IMR-90 (cell line): ENCODE measurements at regions not wholly inside any gene's neighbourhood (a gene's known extent, or its start where the extent isn't known, plus 50 kb on each side); places are given as distances from the start of the nearest gene placed in this dataset.
A peak's percentile ranks its signal among the peaks of the same experiment; 100 is the strongest.

ENCODE experiments used
- ATAC-seq: fragments of 200-7000 bp; cut with Tn5 transposase; 2 replicates; pipeline ENCODE4 v1.9.1; 2020; ENCODE audit warnings: low read depth, mild to moderate bottlenecking, moderate library complexity
- BruUV-seq: library from RNA; stranded (reverse); fragments of 400-500 nt; replicated peaks from 2 replicates; lab custom pipeline; 2021; lab: Mats Ljungman, UMichigan
- CTCF ChIA-PET: fragments of 300-600 bp; formaldehyde crosslinking; extraction: SDS; loops from one replicate; lab custom pipeline; 2021; ENCODE audit warnings: antibody characterized with exemption; lab: Yijun Ruan, JAX
- POLR2A ChIA-PET: fragments of 300-600 bp; sonication (Branson Sonifier 250); formaldehyde crosslinking; loops from one replicate; lab custom pipeline; 2022; ENCODE audit warnings: antibody characterized with exemption; ENCODE audit not compliant: unreplicated experiment; lab: Charles Lee
- DNase-seq: peaks from one replicate; pipeline ENCODE4 v3.0.0; 2013
- H2AFZ ChIP-seq: replicated peaks from 2 replicates; pipeline ENCODE3; 2013; ENCODE audit warnings: low read length, mild to moderate bottlenecking; ENCODE audit not compliant: poor library complexity
- H2AK5ac ChIP-seq: 2 replicates; pipeline ENCODE4 v1.6.1; 2013; ENCODE audit warnings: low read depth, low read length, inconsistent platforms
- H2AK9ac ChIP-seq: replicated peaks from 2 replicates; pipeline ENCODE3; 2013; ENCODE audit warnings: mild to moderate bottlenecking, low read depth, low read length, moderate library complexity; ENCODE audit not compliant: poor library complexity
- H2BK120ac ChIP-seq: 2 replicates; pipeline ENCODE4 v1.6.1; 2013; ENCODE audit warnings: low read depth, low read length, inconsistent platforms
- H2BK15ac ChIP-seq: 3 replicates; pipeline ENCODE4 v1.6.1; 2013; ENCODE audit warnings: low read depth, low read length, inconsistent platforms
- H2BK20ac ChIP-seq: 2 replicates; pipeline ENCODE4 v1.6.1; 2013; ENCODE audit warnings: low read depth, mild to moderate bottlenecking, inconsistent platforms, low read length, moderate library complexity
- H2BK5ac ChIP-seq: 2 replicates; pipeline ENCODE4 v1.6.1; 2013; ENCODE audit warnings: mild to moderate bottlenecking, low read depth, low read length, inconsistent platforms; ENCODE audit not compliant: poor library complexity, severe bottlenecking
- H3K14ac ChIP-seq: replicated peaks from 2 replicates; pipeline ENCODE4 v1.6.1; 2013; ENCODE audit warnings: low read depth, low read length, inconsistent platforms
- H3K18ac ChIP-seq: 2 replicates; pipeline ENCODE4 v1.6.1; 2013; ENCODE audit warnings: low read depth, low read length, control low read depth
- H3K23ac ChIP-seq: 2 replicates; pipeline ENCODE4 v1.6.1; 2013; ENCODE audit warnings: low read depth, low read length, inconsistent platforms
- H3K27ac ChIP-seq: 2 replicates; pipeline ENCODE4 v1.5.1; 2013; ENCODE audit warnings: mild to moderate bottlenecking, control low read depth, low read length; ENCODE audit not compliant: insufficient read depth
- H3K27me3 ChIP-seq: 2 replicates; pipeline ENCODE4 v1.6.1; 2013; ENCODE audit warnings: low read length; ENCODE audit not compliant: control insufficient read depth, insufficient read depth
- H3K36me3 ChIP-seq: 2 replicates; pipeline ENCODE4 v1.6.1; 2013; ENCODE audit warnings: low read length, mixed read lengths; ENCODE audit not compliant: control insufficient read depth, insufficient read depth
- H3K4ac ChIP-seq: 2 replicates; pipeline ENCODE4 v1.6.1; 2013; ENCODE audit warnings: low read depth, low read length, inconsistent platforms
- H3K4me1 ChIP-seq: 2 replicates; pipeline ENCODE4 v1.6.1; 2013; ENCODE audit warnings: low read length, mixed read lengths; ENCODE audit not compliant: control insufficient read depth, insufficient read depth
- H3K4me2 ChIP-seq: 2 replicates; pipeline ENCODE4 v1.6.1; 2013; ENCODE audit warnings: low read depth, mild to moderate bottlenecking, control low read depth, low read length, moderate library complexity
- H3K4me3 ChIP-seq: 2 replicates; pipeline ENCODE4 v1.5.1; 2013; ENCODE audit warnings: low read depth, mild to moderate bottlenecking, control low read depth, low read length, moderate library complexity; ENCODE audit not compliant: insufficient read depth
- H3K56ac ChIP-seq: 2 replicates; pipeline ENCODE4 v1.6.1; 2013; ENCODE audit warnings: low read length, inconsistent platforms; ENCODE audit not compliant: insufficient read depth; ENCODE audit errors: extremely low read depth
- H3K79me1 ChIP-seq, 2 experiments: 2 replicates each; pipeline ENCODE4 v1.6.1; 2013; ENCODE audit warnings: low read length in 2 of 2, inconsistent platforms in 1 of 2, low read depth in 1 of 2
- H3K9ac ChIP-seq: 2 replicates; pipeline ENCODE4 v1.6.1; 2013; ENCODE audit warnings: low read depth, low read length, control low read depth
- H3K9me1 ChIP-seq: 2 replicates; pipeline ENCODE4 v1.6.1; 2013; ENCODE audit warnings: low read length, inconsistent platforms; ENCODE audit not compliant: insufficient read depth
- H3K9me3 ChIP-seq: 2 replicates; pipeline ENCODE4 v1.6.1; 2013; ENCODE audit warnings: low read length; ENCODE audit not compliant: control insufficient read depth, insufficient read depth
- H4K20me1 ChIP-seq: 2 replicates; pipeline ENCODE4 v1.6.1; 2013; ENCODE audit warnings: low read length, inconsistent platforms; ENCODE audit not compliant: insufficient read depth
- H4K5ac ChIP-seq: 2 replicates; pipeline ENCODE4 v1.6.1; 2013; ENCODE audit warnings: mild to moderate bottlenecking, low read depth, low read length, control low read depth
- H4K8ac ChIP-seq, 2 experiments: 2 replicates each; pipeline ENCODE4 v1.6.1; 2013; ENCODE audit warnings: low read depth in 2 of 2, low read length in 2 of 2, control low read depth in 1 of 2, inconsistent platforms in 1 of 2
- H4K91ac ChIP-seq: 2 replicates; pipeline ENCODE4 v1.6.1; 2013; ENCODE audit warnings: low read depth, low read length, inconsistent platforms; ENCODE audit not compliant: insufficient read depth
- CEBPB ChIP-seq: IDR thresholded peaks from 2 replicates; pipeline ENCODE4 v1.6.1; 2012; ENCODE audit warnings: low read depth, low read length, improper control_type of control experiment
- RFX5 ChIP-seq: IDR thresholded peaks from 2 replicates; pipeline ENCODE4 v1.8.0; 2012; ENCODE audit warnings: low read depth, mild to moderate bottlenecking, low read length, moderate library complexity
- dilution Hi-C: fragments of 300-500 bp; cut with HindIII; formaldehyde crosslinking; loops from one replicate; pipeline ENCODE4 v1.14.3; 2018; ENCODE audit warnings: low sequenced_read_pairs; ENCODE audit not compliant: unreplicated experiment
- in situ Hi-C: fragments of 300-500 bp; cut with MboI; formaldehyde crosslinking; loops from 3 replicates; pipeline ENCODE4 v1.14.3; 2019; ENCODE audit warnings: low sequenced_read_pairs, inconsistent platforms, mixed read lengths
- intact Hi-C: fragments of 100-400 bp; cut with micrococcal nuclease; formaldehyde crosslinking; loops from 2 replicates; pipeline ENCODE4 v1.10.0; 2022

DNA sequence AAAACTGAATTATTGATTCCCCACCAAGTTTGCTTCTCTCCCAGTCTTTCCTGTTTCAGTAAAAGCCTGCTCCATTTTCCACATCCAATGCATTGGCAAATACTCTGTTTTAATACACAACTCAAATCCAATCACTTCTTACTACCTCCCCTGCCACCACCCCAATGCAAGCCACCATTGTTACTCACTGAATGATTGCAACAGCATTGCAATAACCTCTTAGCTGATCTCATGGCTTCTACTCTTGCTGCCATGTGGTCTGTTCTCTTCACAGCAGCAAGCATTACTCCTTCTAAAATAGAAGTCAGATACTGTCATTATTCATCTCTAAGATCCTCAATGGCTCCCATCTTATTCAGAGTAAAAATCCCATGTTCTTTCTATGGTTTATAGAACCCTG lies 123.4 kb downstream of the ATP6V1G3 start:
- Histone ChIP-seq H3K27me3 (no peaks in the 10 kb centered on the region), H3K4me3 (no peak overlapping the region), H3K23ac (no peak overlapping the region), H3K9me1 (no peaks in the 10 kb centered on the region), H3K9ac (no peak overlapping the region), H2AK9ac (no peak overlapping the region), H4K91ac (no peak overlapping the region), H3K56ac (no peak overlapping the region), H2AFZ (no peak overlapping the region), H2AK5ac (no peak overlapping the region), H3K79me1 (no peaks in the 10 kb centered on the region), H2BK120ac (no peak overlapping the region), H3K4me1 (no peaks in the 10 kb centered on the region), H4K8ac (no peak overlapping the region), H4K5ac (no peak overlapping the region), H3K9me3 (no peaks in the 10 kb centered on the region), H3K27ac (no peak overlapping the region), H3K14ac (no peak overlapping the region), H4K20me1 (no peaks in the 10 kb centered on the region), H3K4ac (no peak overlapping the region), H2BK5ac (no peak overlapping the region), H3K4me2 (no peak overlapping the region), H2BK15ac (no peak overlapping the region), H3K36me3 (no peaks in the 10 kb centered on the region), H3K18ac (no peak overlapping the region), H2BK20ac (no peak overlapping the region)
- ATAC-seq (no peak), DNase-seq (peak; percentile 16)
- TF ChIP-seq CEBPB: peak; percentile 66
- TF ChIP-seq RFX5: no peak
- ChIA-PET CTCF (no interaction called here), POLR2A (no interaction called here)
- in situ Hi-C loops: no loop called here
- BruUV-seq: no TSS peak
- dilution Hi-C loops: no loop called here
- intact Hi-C loops: no loop called here
